Bronchial epithelial cell (primary cell): ENCODE measurements at regions not wholly inside any gene's neighbourhood (a gene's known extent, or its start where the extent isn't known, plus 50 kb on each side); places are given as distances from the start of the nearest gene placed in this dataset.

Experiments
- DNase-seq: peaks from one replicate; pipeline ENCODE4 v3.0.0-alpha.2; 2010; ENCODE audit warnings: low read depth
- FAIRE-seq: peaks from 2 replicates; lab custom pipeline; 2011; peaks lifted over from hg19 to GRCh38; lab: Jason Lieb, UNC
- H3K27me3 ChIP-seq: 2 replicates; pipeline ENCODE4 v1.5.1; 2011; ENCODE audit warnings: low read length; ENCODE audit not compliant: control insufficient read depth, insufficient read depth
- H3K36me3 ChIP-seq: 2 replicates; pipeline ENCODE4 v1.5.1; 2011; ENCODE audit warnings: low read length; ENCODE audit not compliant: control insufficient read depth, insufficient read depth
- H3K4me3 ChIP-seq: 2 replicates; pipeline ENCODE4 v1.5.1; 2011; ENCODE audit warnings: mild to moderate bottlenecking, low read depth, low read length, control low read depth
- CTCF ChIP-seq: IDR thresholded peaks from 2 replicates; pipeline ENCODE4 v1.5.1; 2011; ENCODE audit warnings: mild to moderate bottlenecking, moderate library complexity, low read length, control low read depth, inconsistent platforms; ENCODE audit not compliant: insufficient read depth, severe bottlenecking

GRCh38 chr14:71371711-71372396, 464.6 kb downstream of the PCNX1 start:
- Histone ChIP-seq H3K36me3 (no peaks in the 10 kb centered on the region), H3K27me3 (no peaks in the 10 kb centered on the region), H3K4me3 (peak overlapping the region; percentile 22)
- TF ChIP-seq CTCF: no peak
- DNase-seq (peak; percentile 94), FAIRE-seq (no peak)

GRCh38 chr14:71372411-71372838, 465.2 kb downstream of the PCNX1 start:
- DNase-seq (peak; percentile 100), FAIRE-seq (peak; percentile 18)
- Histone ChIP-seq H3K36me3 (no peaks in the 10 kb centered on the region), H3K27me3 (no peaks in the 10 kb centered on the region), H3K4me3 (peak overlapping the region; percentile 22)
- no peak for TF ChIP-seq CTCF

GRCh38 chr14:71373773-71374172, 466.5 kb downstream of the PCNX1 start:
- DNase-seq (no peak), FAIRE-seq (no peak)
- Histone ChIP-seq H3K27me3 (no peaks in the 10 kb centered on the region), H3K36me3 (no peaks in the 10 kb centered on the region), H3K4me3 (no peak overlapping the region)
- no peak for TF ChIP-seq CTCF

- TF ChIP-seq CTCF: no peak
- FAIRE-seq (no peak), DNase-seq (no peak)
- H3K27me3 ChIP-seq: no peaks in the 10 kb centered on the region
- no peak overlapping the region for H3K4me3 ChIP-seq
- H3K36me3 ChIP-seq: no peaks in the 10 kb centered on the region
Measured at GRCh38 chr14:71374989-71375388, 467.7 kb downstream of the PCNX1 start.

- no peak for DNase-seq
- Histone ChIP-seq H3K27me3 (no peaks in the 10 kb centered on the region), H3K36me3 (no peaks in the 10 kb centered on the region), H3K4me3 (no peak overlapping the region)
- no peak for TF ChIP-seq CTCF
- no peak for FAIRE-seq
Measured at GRCh38 chr14:71377099-71377498, 469.8 kb downstream of the PCNX1 start.

GRCh38 chr14:71380271-71380670, 473.0 kb downstream of the PCNX1 start:
- Histone ChIP-seq H3K36me3 (peaks cover 2% of the 10 kb centered on the region), H3K27me3 (no peaks in the 10 kb centered on the region), H3K4me3 (no peak overlapping the region)
- FAIRE-seq: no peak
- no peak for TF ChIP-seq CTCF
- peak; percentile 39 for DNase-seq
